H1 (cell line): ENCODE measurements at regions not wholly inside any gene's neighbourhood (a gene's known extent, or its start where the extent isn't known, plus 50 kb on each side); places are given as distances from the start of the nearest gene placed in this dataset.

Source experiments
- CTCF ChIA-PET: fragments of 300-600 bp; sonication (Branson Sonifier 250); formaldehyde crosslinking; loops from one replicate; lab custom pipeline; 2021; ENCODE audit not compliant: partially characterized antibody; lab: Charles Lee
- POLR2A ChIA-PET: fragments of 300-600 bp; sonication (Branson Sonifier 250); formaldehyde crosslinking; loops from one replicate; lab custom pipeline; 2021; ENCODE audit warnings: inconsistent platforms; ENCODE audit not compliant: partially characterized antibody; lab: Charles Lee
- DNase-seq, 2 experiments: peaks; one replicate each; pipeline versions ENCODE4 v3.0.0 to v3.0.0-alpha.2; 2010 to 2022; ENCODE audit warnings: low spot score in 2 of 2, low read depth in 1 of 2, mixed read lengths in 1 of 2
- FAIRE-seq: peaks from 2 replicates; lab custom pipeline; 2011; peaks lifted over from hg19 to GRCh38; lab: Jason Lieb, UNC
- H2AFZ ChIP-seq: 2 replicates; pipeline ENCODE4 v1.8.1; 2012; ENCODE audit warnings: low read length, inconsistent platforms
- H2AK5ac ChIP-seq: 2 replicates; pipeline ENCODE4 v1.6.1; 2013; ENCODE audit warnings: low read depth, low read length
- H2BK120ac ChIP-seq: replicated peaks from 2 replicates; pipeline ENCODE3; 2013; ENCODE audit warnings: low read depth, low read length, inconsistent platforms
- H2BK12ac ChIP-seq: 2 replicates; pipeline ENCODE4 v1.6.1; 2013; ENCODE audit warnings: low read depth, low read length
- H2BK15ac ChIP-seq: 2 replicates; pipeline ENCODE4 v1.6.1; 2013; ENCODE audit warnings: low read length
- H2BK20ac ChIP-seq: 2 replicates; pipeline ENCODE4 v1.6.1; 2013; ENCODE audit warnings: low read length
- H2BK5ac ChIP-seq: 2 replicates; pipeline ENCODE4 v1.6.1; 2013; ENCODE audit warnings: low read depth, low read length
- H3K14ac ChIP-seq: 2 replicates; pipeline ENCODE4 v1.6.1; 2013; ENCODE audit warnings: inconsistent platforms; ENCODE audit not compliant: insufficient read length
- H3K18ac ChIP-seq: 2 replicates; pipeline ENCODE4 v1.6.1; 2013; ENCODE audit warnings: low read length; ENCODE audit errors: extremely low read depth
- H3K23ac ChIP-seq: 2 replicates; pipeline ENCODE4 v1.6.1; 2013; ENCODE audit warnings: inconsistent platforms; ENCODE audit not compliant: insufficient read length
- H3K23me2 ChIP-seq: 2 replicates; pipeline ENCODE4 v1.6.1; 2013; ENCODE audit warnings: low read depth, low read length
- H3K27ac ChIP-seq: 2 replicates; pipeline ENCODE4 v1.6.1; 2011; ENCODE audit warnings: low read depth, low read length, inconsistent platforms
- H3K27me3 ChIP-seq, 4 experiments: replicated peaks in 1 of 4; 1 replicate in 1 of 4; 2 replicates in 3 of 4; pipeline versions ENCODE4 v1.6.1 to v1.8.1; 2011 to 2013; ENCODE audit warnings: low read length in 3 of 4, mild to moderate bottlenecking in 3 of 4, inconsistent platforms in 2 of 4, mixed read lengths in 2 of 4, moderate library complexity in 1 of 4; ENCODE audit not compliant: control insufficient read depth in 3 of 4, insufficient read depth in 3 of 4; ENCODE audit errors: extremely low read depth in 1 of 4
- H3K36me3 ChIP-seq, 4 experiments: 2 replicates each; pipeline versions ENCODE4 v1.6.1 to v1.8.1; 2011 to 2013; ENCODE audit warnings: mild to moderate bottlenecking in 4 of 4, low read length in 3 of 4, moderate library complexity in 2 of 4, control low read depth in 1 of 4, inconsistent platforms in 1 of 4; ENCODE audit not compliant: insufficient read depth in 4 of 4, control insufficient read depth in 2 of 4
- H3K4ac ChIP-seq: replicated peaks from 2 replicates; pipeline ENCODE3; 2013; ENCODE audit warnings: low read length, low read depth, mixed read lengths, inconsistent platforms; ENCODE audit not compliant: insufficient read length
- H3K4me1 ChIP-seq, 4 experiments: replicated peaks in 1 of 4; 1 replicate in 1 of 4; 2 replicates in 3 of 4; pipeline versions ENCODE4 v1.6.1 to v1.8.1; 2011 to 2013; ENCODE audit warnings: low read length in 3 of 4, inconsistent platforms in 2 of 4, mixed read lengths in 1 of 4; ENCODE audit not compliant: insufficient read depth in 4 of 4, control insufficient read depth in 3 of 4
- H3K4me2 ChIP-seq, 2 experiments: 2 replicates each; pipeline versions ENCODE4 v1.6.1 to v1.8.1; 2011 to 2013; ENCODE audit warnings: low read depth in 2 of 2, low read length in 2 of 2, control low read depth in 1 of 2, inconsistent platforms in 1 of 2, mild to moderate bottlenecking in 1 of 2; ENCODE audit not compliant: insufficient read depth in 1 of 2
- H3K4me3 ChIP-seq, 4 experiments: fragments of 200-600, 300-600 bp in 1 of 4; sonication (generic), shearing (Covaris generic), sonication (Bioruptor Twin) in 1 of 4; 2 replicates each; pipeline versions ENCODE4 v1.5.1 to v1.8.1; 2011 to 2016; ENCODE audit warnings: low read length in 4 of 4, low read depth in 3 of 4, control low read depth in 2 of 4, inconsistent platforms in 2 of 4, mild to moderate bottlenecking in 2 of 4, mixed read lengths in 1 of 4, moderate library complexity in 1 of 4; ENCODE audit not compliant: insufficient read depth in 2 of 4; ENCODE audit errors: extremely low read depth in 1 of 4
- H3K56ac ChIP-seq: replicated peaks from 2 replicates; pipeline ENCODE3; 2013; ENCODE audit warnings: low read depth, mild to moderate bottlenecking, mixed read lengths, low read length, inconsistent platforms; ENCODE audit not compliant: insufficient read length
- H3K79me1 ChIP-seq: 2 replicates; pipeline ENCODE4 v1.6.1; 2013; ENCODE audit warnings: low read depth, low read length, control low read depth
- H3K79me2 ChIP-seq, 2 experiments: 2 replicates each; pipeline versions ENCODE4 v1.6.1 to v1.8.1; 2012 to 2013; ENCODE audit warnings: low read length in 2 of 2, mild to moderate bottlenecking in 2 of 2, inconsistent platforms in 1 of 2; ENCODE audit not compliant: insufficient read depth in 2 of 2, control insufficient read depth in 1 of 2
- H3K9ac ChIP-seq, 4 experiments: replicated peaks in 1 of 4; 1 replicate in 1 of 4; 2 replicates in 3 of 4; pipeline versions ENCODE4 v1.6.1 to v1.8.1; 2011 to 2013; ENCODE audit warnings: low read depth in 3 of 4, low read length in 3 of 4, control low read depth in 2 of 4, mild to moderate bottlenecking in 2 of 4, moderate library complexity in 2 of 4, inconsistent platforms in 1 of 4; ENCODE audit errors: extremely low read depth in 1 of 4
- H3K9me3 ChIP-seq, 2 experiments: 2 replicates each; pipeline versions ENCODE4 v1.6.1 to v1.8.1; 2012 to 2013; ENCODE audit warnings: mild to moderate bottlenecking in 2 of 2, moderate library complexity in 2 of 2, control low read depth in 1 of 2, inconsistent platforms in 1 of 2, low read depth in 1 of 2, low read length in 1 of 2, mixed read lengths in 1 of 2; ENCODE audit not compliant: insufficient read depth in 2 of 2
- H4K20me1 ChIP-seq, 2 experiments: replicated peaks in 1 of 2; 2 replicates each; pipeline versions ENCODE3 to v1.8.1; 2011 to 2013; ENCODE audit warnings: inconsistent platforms in 2 of 2, low read length in 2 of 2, mild to moderate bottlenecking in 1 of 2; ENCODE audit not compliant: insufficient read depth in 2 of 2, control insufficient read depth in 1 of 2
- H4K5ac ChIP-seq: 2 replicates; pipeline ENCODE4 v1.6.1; 2013; ENCODE audit warnings: low read length, low read depth, mixed read lengths, inconsistent platforms; ENCODE audit not compliant: insufficient read length
- H4K8ac ChIP-seq: 2 replicates; pipeline ENCODE4 v1.8.0; 2013; ENCODE audit warnings: mild to moderate bottlenecking, moderate library complexity, low read length, inconsistent platforms; ENCODE audit not compliant: insufficient read depth; ENCODE audit errors: extremely low read depth
- H4K91ac ChIP-seq: replicated peaks from 2 replicates; pipeline ENCODE3; 2013; ENCODE audit warnings: low read length, mixed read lengths, inconsistent platforms; ENCODE audit not compliant: insufficient read length
- RFX5 ChIP-seq: IDR thresholded peaks from 2 replicates; pipeline ENCODE4 v1.6.1; 2011; ENCODE audit warnings: low read depth, low read length, improper control_type of control experiment, borderline replicate concordance
- TCF12 ChIP-seq: IDR thresholded peaks from 2 replicates; pipeline ENCODE4 v1.6.1; 2011; ENCODE audit warnings: low read depth, mild to moderate bottlenecking, low read length
- WGBS, 2 experiments: shearing (Covaris generic) in 1 of 2; methylation state at CpG; one replicate each; pipeline versions ENCODE4 v1.1.6 to v1.1.7; 2013 to 2015; ENCODE audit warnings: low lambda C conversion rate in 2 of 2, mixed read lengths in 2 of 2, inconsistent platforms in 1 of 2, low coverage in 1 of 2, missing lambda C conversion rate in 1 of 2; ENCODE audit not compliant: insufficient replicate concordance in 2 of 2, insufficient coverage in 1 of 2, insufficient read length in 1 of 2; ENCODE audit errors: extremely low coverage in 1 of 2, missing lambda C conversion rate in 1 of 2; 5-methylcytosine and 5-hydroxymethylcytosine counted together

- FAIRE-seq: no peak
- no peak overlapping the region for H2BK5ac ChIP-seq
- no peak overlapping the region for H4K8ac ChIP-seq
- ChIA-PET CTCF (interaction anchor here (1.2 to 2.3 kb wide), 3 partner anchors 11 to 61 kb away, joined by 3 to 7 read pairs (median 4); partner anchors contain the start of gene TULP4), POLR2A (interaction anchor here (0.5 kb wide), 1 partner anchor 101 kb away, joined by 3 read pairs; no protein-coding TSS in a partner anchor)
- H4K91ac ChIP-seq: no peak overlapping the region
- DNase-seq: no peak
- H3K18ac ChIP-seq: no peak overlapping the region
- no peak overlapping the region for H3K23ac ChIP-seq
- no peak overlapping the region for H3K4me2 ChIP-seq
- no peak overlapping the region for H2BK20ac ChIP-seq
- 96% methylated on average over 1 of the region's 1 CpG; no CpG with 5 or more reads in 1 of the 2 experiments for WGBS, 2 experiments
- H2BK12ac ChIP-seq: no peak overlapping the region
- H3K4me1 ChIP-seq: peaks cover 0 to 7% (median 0%) of the 10 kb centered on the region in 4 experiments; a peak in 3 of 7 replicates
- TF ChIP-seq RFX5 (no peak), TCF12 (no peak)
- H4K20me1 ChIP-seq: peaks cover 0 to 3% of the 10 kb centered on the region in 2 experiments
- peaks cover 0 to 48% of the 10 kb centered on the region in 2 experiments; a peak in 2 of 4 replicates for H3K79me2 ChIP-seq
- H3K23me2 ChIP-seq: no peaks in the 10 kb centered on the region
- H3K36me3 ChIP-seq: no peaks in the 10 kb centered on the region
- no peaks in the 10 kb centered on the region for H3K27me3 ChIP-seq
- no peak overlapping the region for H2AFZ ChIP-seq
- H3K9me3 ChIP-seq: no peaks in the 10 kb centered on the region
- no peak overlapping the region for H3K14ac ChIP-seq
- no peak overlapping the region for H4K5ac ChIP-seq
- no peak overlapping the region for H2AK5ac ChIP-seq
- no peak overlapping the region for H3K4me3 ChIP-seq
- no peak overlapping the region for H3K4ac ChIP-seq
- H3K79me1 ChIP-seq: peaks cover 1% of the 10 kb centered on the region; the same call in 1 of the 2 replicates
- no peak overlapping the region for H3K27ac ChIP-seq
- H2BK15ac ChIP-seq: no peak overlapping the region
- no peak overlapping the region for H3K56ac ChIP-seq
- no peak overlapping the region for H2BK120ac ChIP-seq
- no peak overlapping the region for H3K9ac ChIP-seq
Measured at GRCh38 chr6:158251565-158251964, 60.7 kb upstream of the TULP4 start.
